Endodermal cell (in vitro differentiated cells): ENCODE measurements at regions not wholly inside any gene's neighbourhood (a gene's known extent, or its start where the extent isn't known, plus 50 kb on each side); places are given as distances from the start of the nearest gene placed in this dataset.

ENCODE experiments used
- DNase-seq: peaks from one replicate; pipeline ENCODE4 v3.0.0-alpha.2; 2017
- H3K27ac ChIP-seq: 2 replicates; pipeline ENCODE4 v1.5.1; 2013; ENCODE audit warnings: mild to moderate bottlenecking, low read depth, low read length, moderate library complexity
- H3K27me3 ChIP-seq: 2 replicates; pipeline ENCODE4 v1.6.1; 2013; ENCODE audit warnings: mild to moderate bottlenecking, low read length, moderate library complexity; ENCODE audit not compliant: insufficient read depth, control insufficient read depth, poor library complexity, severe bottlenecking
- H3K36me3 ChIP-seq: 2 replicates; pipeline ENCODE4 v1.7.0; 2013; ENCODE audit warnings: mild to moderate bottlenecking, low read length, moderate library complexity; ENCODE audit not compliant: control insufficient read depth, insufficient read depth
- H3K4me1 ChIP-seq: one replicate; pipeline ENCODE4 v1.7.0; 2013; ENCODE audit warnings: low read length; ENCODE audit not compliant: control insufficient read depth, insufficient read depth
- H3K4me3 ChIP-seq: 2 replicates; pipeline ENCODE4 v1.5.1; 2013; ENCODE audit warnings: mild to moderate bottlenecking, low read length, moderate library complexity
- H3K9ac ChIP-seq: 2 replicates; pipeline ENCODE4 v1.6.1; 2013; ENCODE audit warnings: mild to moderate bottlenecking, low read length, moderate library complexity; ENCODE audit not compliant: poor library complexity, severe bottlenecking; ENCODE audit errors: extremely low read depth
- H3K9me3 ChIP-seq: 2 replicates; pipeline ENCODE4 v1.6.1; 2013; ENCODE audit warnings: mild to moderate bottlenecking, low read length, moderate library complexity; ENCODE audit not compliant: control insufficient read depth
- H3K27ac Mint-ChIP-seq: 2 replicates; pipeline ENCODE4 v1.8.0; 2020; ENCODE audit warnings: mixed read lengths
- H3K27me3 Mint-ChIP-seq: 2 replicates; pipeline ENCODE4 v1.8.0; 2021; ENCODE audit warnings: mild to moderate bottlenecking, mixed read lengths; ENCODE audit not compliant: insufficient read depth
- H3K36me3 Mint-ChIP-seq: 2 replicates; pipeline ENCODE4 v1.8.0; 2020; ENCODE audit warnings: low read depth, mixed read lengths
- H3K4me1 Mint-ChIP-seq: 2 replicates; pipeline ENCODE4 v1.8.0; 2020; ENCODE audit warnings: mixed read lengths
- H3K4me3 Mint-ChIP-seq: 2 replicates; pipeline ENCODE4 v1.8.0; 2020; ENCODE audit warnings: mild to moderate bottlenecking, moderate library complexity, mixed read lengths
- H3K9me3 Mint-ChIP-seq: 2 replicates; pipeline ENCODE4 v1.8.0; 2020; ENCODE audit warnings: mild to moderate bottlenecking, mixed read lengths
- CTCF ChIP-seq: fragments of 200-600 bp; sonication (generic); conservative IDR thresholded peaks from 2 replicates; pipeline ENCODE4 v1.5.0; 2021; ENCODE audit warnings: antibody characterized with exemption, mild to moderate bottlenecking
- WGBS, 2 experiments: methylation state at CpG; one replicate each; pipeline versions ENCODE4 v1.1.5 to v1.1.7; 2013; ENCODE audit warnings: missing lambda C conversion rate in 2 of 2, mixed read lengths in 1 of 2; ENCODE audit not compliant: insufficient coverage in 1 of 2, insufficient read length in 1 of 2; 5-methylcytosine and 5-hydroxymethylcytosine counted together

GRCh38 chr16:54373534-54374520 lies 87.2 kb upstream of the IRX3 start:
- Mint-ChIP-seq H3K27me3 (peaks cover 19% of the 10 kb centered on the region), H3K9me3 (peaks cover 4% of the 10 kb centered on the region), H3K27ac (no peak overlapping the region), H3K36me3 (peaks cover 2% of the 10 kb centered on the region), H3K4me1 (peaks cover 33% of the 10 kb centered on the region), H3K4me3 (no peak overlapping the region)
- no peak for TF ChIP-seq CTCF
- peaks cover 8% of the 10 kb centered on the region for H3K9me3 ChIP-seq
- no peak overlapping the region for H3K4me3 ChIP-seq
- peak overlapping the region; percentile 77 for H3K27ac ChIP-seq
- DNase-seq = no peak
- H3K4me1 ChIP-seq = peaks cover 4% of the 10 kb centered on the region
- no peak overlapping the region for H3K9ac ChIP-seq
- no peaks in the 10 kb centered on the region for H3K36me3 ChIP-seq
- 91 to 95% methylated on average over 17 to 27 of the region's 27 CpGs for WGBS, 2 experiments
- H3K27me3 ChIP-seq = no peaks in the 10 kb centered on the region

GRCh38 chr16:54370278-54371040 lies 83.9 kb upstream of the IRX3 start:
- peak; percentile 85 for DNase-seq
- peak overlapping the region; percentile 84 for H3K27ac Mint-ChIP-seq
- no peak for TF ChIP-seq CTCF
- H3K4me1 Mint-ChIP-seq = peaks cover 40% of the 10 kb centered on the region
- H3K9ac ChIP-seq = peak overlapping the region; percentile 43
- H3K36me3 Mint-ChIP-seq = no peaks in the 10 kb centered on the region
- peak overlapping the region; percentile 49 for H3K27ac ChIP-seq
- peak overlapping the region; percentile 21 for H3K4me3 ChIP-seq
- peaks cover 7% of the 10 kb centered on the region for H3K4me1 ChIP-seq
- H3K4me3 Mint-ChIP-seq = peak overlapping the region; percentile 26
- H3K9me3 ChIP-seq = no peaks in the 10 kb centered on the region
- 51 to 75% methylated on average over 19 to 29 of the region's 29 CpGs for WGBS, 2 experiments
- no peaks in the 10 kb centered on the region for H3K9me3 Mint-ChIP-seq
- no peaks in the 10 kb centered on the region for H3K36me3 ChIP-seq
- peaks cover 20% of the 10 kb centered on the region for H3K27me3 Mint-ChIP-seq
- H3K27me3 ChIP-seq = no peaks in the 10 kb centered on the region

- WGBS, 2 experiments = 94 to 100% methylated on average over 3 to 7 of the region's 8 CpGs
- Mint-ChIP-seq H3K27ac (no peak overlapping the region), H3K36me3 (no peaks in the 10 kb centered on the region), H3K4me3 (no peak overlapping the region), H3K4me1 (peaks cover 37% of the 10 kb centered on the region), H3K27me3 (peaks cover 20% of the 10 kb centered on the region), H3K9me3 (no peaks in the 10 kb centered on the region)
- Histone ChIP-seq H3K9me3 (no peaks in the 10 kb centered on the region), H3K27me3 (no peaks in the 10 kb centered on the region), H3K36me3 (no peaks in the 10 kb centered on the region), H3K27ac (no peak overlapping the region), H3K9ac (no peak overlapping the region), H3K4me1 (peaks cover 7% of the 10 kb centered on the region), H3K4me3 (no peak overlapping the region)
- no peak for DNase-seq
- no peak for TF ChIP-seq CTCF
Measured at GRCh38 chr16:54369861-54370260, 83.3 kb upstream of the IRX3 start.
